Naive B cell (primary cell): ENCODE measurements at regions not wholly inside any gene's neighbourhood (a gene's known extent, or its start where the extent isn't known, plus 50 kb on each side); places are given as distances from the start of the nearest gene placed in this dataset.
"Not testable (repeated sequence)": the region's sequence is repeated elsewhere in the genome, so short reads cannot be mapped to it uniquely, and the experiment has no call there.

Source experiments
- ATAC-seq, 2 donors: fragments of 150-1000 bp; cut with Tn5 transposase; 2 replicates each; pipeline ENCODE4 v1.10.0; 2021; ENCODE audit warnings: low read depth in 2 of 2, mild to moderate bottlenecking in 2 of 2, moderate library complexity in 2 of 2
- DNase-seq: peaks from one replicate; pipeline ENCODE4 v3.0.0; 2022
- H3K27ac Mint-ChIP-seq, 6 donors: one replicate each; pipeline ENCODE4 v1.8.0; 2020 to 2022; ENCODE audit warnings: mild to moderate bottlenecking in 6 of 6, mixed read lengths in 6 of 6, moderate library complexity in 5 of 6, inconsistent platforms in 2 of 6
- H3K27me3 Mint-ChIP-seq, 3 donors: one replicate each; pipeline ENCODE4 v1.8.0; 2021 to 2022; ENCODE audit warnings: mixed read lengths in 3 of 3, mild to moderate bottlenecking in 1 of 3
- H3K36me3 Mint-ChIP-seq, 2 donors: one replicate each; pipeline ENCODE4 v1.8.0; 2020 to 2022; ENCODE audit warnings: mixed read lengths in 2 of 2, inconsistent platforms in 1 of 2, mild to moderate bottlenecking in 1 of 2
- H3K4me1 Mint-ChIP-seq, 3 donors: one replicate each; pipeline ENCODE4 v1.8.0; 2020 to 2022; ENCODE audit warnings: mixed read lengths in 3 of 3, inconsistent platforms in 1 of 3, mild to moderate bottlenecking in 1 of 3, moderate library complexity in 1 of 3
- H3K4me3 Mint-ChIP-seq, 8 donors: one replicate each; pipeline ENCODE4 v1.8.0; 2020 to 2022; ENCODE audit warnings: mild to moderate bottlenecking in 8 of 8, mixed read lengths in 8 of 8, moderate library complexity in 8 of 8, inconsistent platforms in 2 of 8
- H3K9me3 Mint-ChIP-seq, 7 donors: one replicate each; pipeline ENCODE4 v1.8.0; 2020 to 2022; ENCODE audit warnings: mixed read lengths in 7 of 7, mild to moderate bottlenecking in 5 of 7, inconsistent platforms in 2 of 7, moderate library complexity in 1 of 7

DNA sequence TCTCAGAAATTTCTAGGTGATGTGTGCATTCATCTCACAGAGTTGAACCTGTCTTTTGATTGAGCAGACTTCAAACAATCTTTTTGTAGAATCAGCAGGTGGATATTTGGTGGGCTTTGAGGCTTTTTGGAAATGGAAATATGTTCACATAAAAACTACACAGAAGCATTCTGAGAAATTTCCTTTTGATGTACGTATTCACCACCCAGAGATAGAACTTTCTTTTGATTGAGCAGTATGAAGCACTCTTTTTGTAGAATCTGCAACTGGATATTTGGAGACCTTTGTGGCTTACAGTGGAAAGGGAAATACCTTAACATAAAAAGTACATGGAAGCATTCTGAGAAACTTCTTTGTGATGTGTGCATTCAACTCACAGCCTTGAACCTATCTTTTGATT lies 3515.0 kb downstream of the GOLGA6L6 start:
- no peak overlapping the region for H3K4me3 Mint-ChIP-seq
- H3K4me1 Mint-ChIP-seq: no peaks in the 10 kb centered on the region
- DNase-seq: no peak
- no peaks in the 10 kb centered on the region for H3K27me3 Mint-ChIP-seq
- peaks cover 3 to 66% (median 50%) of the 10 kb centered on the region in 7 donors for H3K9me3 Mint-ChIP-seq
- H3K27ac Mint-ChIP-seq: no peak overlapping the region
- H3K36me3 Mint-ChIP-seq: peaks cover 0 to 4% of the 10 kb centered on the region in 2 donors
- no peak for ATAC-seq

DNA sequence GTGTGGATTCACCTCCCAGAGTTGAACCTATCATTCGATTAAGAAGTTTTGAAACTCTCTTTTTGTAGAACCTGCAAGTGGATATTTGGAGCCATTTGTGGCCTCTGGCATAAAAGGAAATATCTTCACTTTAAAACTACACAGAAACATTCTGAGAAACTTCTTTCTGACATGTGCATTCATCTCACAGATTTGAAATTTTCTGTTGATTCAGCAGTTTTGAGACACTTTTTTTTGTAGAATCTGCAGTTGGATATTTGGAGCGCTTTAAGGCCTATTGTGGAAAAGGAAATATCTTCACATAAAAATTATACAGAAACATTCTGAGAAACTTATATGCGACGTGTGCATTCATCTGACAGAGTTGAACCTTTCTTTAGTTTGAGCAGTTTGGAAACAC lies 3519.6 kb downstream of the GOLGA6L6 start:
- not testable (repeated sequence) for DNase-seq, H3K36me3 Mint-ChIP-seq, H3K4me1 Mint-ChIP-seq, H3K4me3 Mint-ChIP-seq, H3K27me3 Mint-ChIP-seq, ATAC-seq, H3K27ac Mint-ChIP-seq
- H3K9me3 Mint-ChIP-seq: peaks cover 0 to 54% (median 44%) of the 10 kb centered on the region in 7 donors
